ENCODE measurements at regions not wholly inside any gene's neighbourhood (a gene's known extent, or its start where the extent isn't known, plus 50 kb on each side); places are given as distances from the start of the nearest gene placed in this dataset.

DNA sequence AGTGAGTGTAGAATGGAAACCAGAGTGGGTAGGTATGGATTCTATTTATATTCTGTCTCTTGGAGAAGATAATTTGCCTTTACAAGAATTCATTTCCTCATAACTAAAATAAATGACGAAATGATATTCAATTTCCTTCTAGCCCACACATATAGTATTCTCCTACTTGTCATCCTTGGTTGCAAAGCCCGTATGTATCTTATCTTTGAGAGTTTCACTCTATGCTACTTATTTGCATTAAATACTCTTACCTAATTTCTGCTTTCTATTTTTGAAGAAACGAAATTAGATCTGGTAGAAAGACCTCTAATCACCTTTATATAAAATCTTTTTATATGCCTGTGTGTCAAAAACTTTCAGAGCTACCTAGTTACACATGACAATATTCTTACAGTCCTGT lies 457.7 kb downstream of the NKX6-1 start:
- ChIA-PET CTCF (no interaction called here), POLR2A (no interaction called here)
- DNase-seq (ENCODE audit: extremely low spot score) = no peak
- TF ChIP-seq, protein P1, sequence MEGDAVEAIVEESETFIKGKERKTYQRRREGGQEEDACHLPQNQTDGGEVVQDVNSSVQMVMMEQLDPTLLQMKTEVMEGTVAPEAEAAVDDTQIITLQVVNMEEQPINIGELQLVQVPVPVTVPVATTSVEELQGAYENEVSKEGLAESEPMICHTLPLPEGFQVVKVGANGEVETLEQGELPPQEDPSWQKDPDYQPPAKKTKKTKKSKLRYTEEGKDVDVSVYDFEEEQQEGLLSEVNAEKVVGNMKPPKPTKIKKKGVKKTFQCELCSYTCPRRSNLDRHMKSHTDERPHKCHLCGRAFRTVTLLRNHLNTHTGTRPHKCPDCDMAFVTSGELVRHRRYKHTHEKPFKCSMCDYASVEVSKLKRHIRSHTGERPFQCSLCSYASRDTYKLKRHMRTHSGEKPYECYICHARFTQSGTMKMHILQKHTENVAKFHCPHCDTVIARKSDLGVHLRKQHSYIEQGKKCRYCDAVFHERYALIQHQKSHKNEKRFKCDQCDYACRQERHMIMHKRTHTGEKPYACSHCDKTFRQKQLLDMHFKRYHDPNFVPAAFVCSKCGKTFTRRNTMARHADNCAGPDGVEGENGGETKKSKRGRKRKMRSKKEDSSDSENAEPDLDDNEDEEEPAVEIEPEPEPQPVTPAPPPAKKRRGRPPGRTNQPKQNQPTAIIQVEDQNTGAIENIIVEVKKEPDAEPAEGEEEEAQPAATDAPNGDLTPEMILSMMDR (IDR thresholded peaks at IDR 0.05; ENCODE audit: control extremely low read depth, extremely low read depth, low read depth, missing control alignments) = no peak

- CTCF ChIA-PET = interaction anchor here (1.3 kb wide), 1 partner anchor 12 kb away, joined by 3 read pairs; no protein-coding TSS in a partner anchor
- POLR2A ChIA-PET = no interaction called here
- no peak for DNase-seq (ENCODE audit: extremely low spot score)
- TF ChIP-seq, protein P1 (IDR thresholded peaks at IDR 0.05; ENCODE audit: control extremely low read depth, extremely low read depth, low read depth, missing control alignments) = no peak
These were observed 463.5 kb downstream of the NKX6-1 start for GRCh38 chr4:84035568-84035967.

GRCh38 chr4:84032372-84032771 lies 466.7 kb downstream of the NKX6-1 start:
- POLR2A ChIA-PET = no interaction called here
- TF ChIP-seq, protein P1 (IDR thresholded peaks at IDR 0.05; ENCODE audit: control extremely low read depth, extremely low read depth, low read depth, missing control alignments) = no peak
- CTCF ChIA-PET = interaction anchor here (0.9 kb wide), 1 partner anchor 33 kb away, joined by 3 read pairs; no protein-coding TSS in a partner anchor
- DNase-seq (ENCODE audit: extremely low spot score) = no peak

GRCh38 chr4:84031401-84031800 lies 467.7 kb downstream of the NKX6-1 start:
- POLR2A ChIA-PET = no interaction called here
- DNase-seq (ENCODE audit: extremely low spot score) = no peak
- CTCF ChIA-PET = interaction anchor here (0.9 kb wide), 1 partner anchor 19 kb away, joined by 3 read pairs; no protein-coding TSS in a partner anchor
- TF ChIP-seq, protein P1 (IDR thresholded peaks at IDR 0.05; ENCODE audit: control extremely low read depth, extremely low read depth, low read depth, missing control alignments) = no peak

DNA sequence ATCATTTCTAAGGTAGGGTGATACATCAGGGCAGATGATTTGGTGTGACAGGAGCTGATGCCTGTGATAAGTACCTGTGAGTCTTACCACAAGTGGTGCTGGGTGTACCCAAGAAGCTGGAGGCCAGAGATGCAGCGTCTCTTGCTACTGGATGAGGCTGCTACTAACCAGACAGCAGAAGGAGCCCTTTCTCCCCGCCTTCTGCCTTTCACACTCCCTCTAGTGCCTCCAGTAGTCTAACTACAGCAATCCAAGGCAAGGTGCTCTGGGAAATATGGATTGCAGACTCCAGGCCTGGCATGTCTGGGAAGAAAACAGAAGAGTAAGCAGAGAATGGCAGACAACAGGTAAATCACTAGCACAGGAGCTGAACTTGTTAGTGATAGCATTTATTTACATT lies 470.8 kb downstream of the NKX6-1 start:
- TF ChIP-seq, protein P1 (IDR thresholded peaks at IDR 0.05; ENCODE audit: control extremely low read depth, extremely low read depth, low read depth, missing control alignments) = no peak
- ChIA-PET POLR2A (no interaction called here), CTCF (interaction anchor here (0.9 to 1.3 kb wide), 3 partner anchors 10 to 38 kb away, joined by 3 to 6 read pairs (median 3); no protein-coding TSS in a partner anchor)
- DNase-seq (ENCODE audit: extremely low spot score) = no peak

- ChIA-PET POLR2A (no interaction called here), CTCF (interaction anchor here (1.3 kb wide), 1 partner anchor 11 kb away, joined by 3 read pairs; no protein-coding TSS in a partner anchor)
- DNase-seq (ENCODE audit: extremely low spot score) = no peak
- TF ChIP-seq, protein P1 (IDR thresholded peaks at IDR 0.05; ENCODE audit: control extremely low read depth, extremely low read depth, low read depth, missing control alignments) = no peak
These were observed 474.7 kb downstream of the NKX6-1 start for GRCh38 chr4:84024405-84024804.
